Ovary (tissue), 7 donors: ENCODE measurements at regions not wholly inside any gene's neighbourhood (a gene's known extent, or its start where the extent isn't known, plus 50 kb on each side); places are given as distances from the start of the nearest gene placed in this dataset.

Experiments
- DNase-seq, 5 donors: peaks; one replicate each; pipeline ENCODE4 v3.0.0-alpha.2; 2019 to 2020
- H3K27ac ChIP-seq, 2 donors: fragments of 200-600 bp; one replicate each; pipeline versions ENCODE4 v1.5.1 to v1.8.0; 2019 to 2022
- H3K27me3 ChIP-seq: fragments of 200-600 bp; one replicate; pipeline ENCODE4 v1.8.0; 2022
- H3K36me3 ChIP-seq: fragments of 200-600 bp; sonication (generic); one replicate; pipeline ENCODE4 v1.5.1; 2019
- H3K4me1 ChIP-seq: one replicate; pipeline ENCODE4 v1.8.1; 2013; ENCODE audit warnings: mild to moderate bottlenecking, moderate library complexity; ENCODE audit not compliant: insufficient read depth
- H3K4me3 ChIP-seq: fragments of 200-600 bp; sonication (generic); one replicate; pipeline ENCODE4 v1.5.1; 2017
- H3K9me3 ChIP-seq, 2 donors: fragments of 200-600 bp in 1 of 2; sonication (generic) in 1 of 2; one replicate each; pipeline versions ENCODE4 v1.5.1 to v1.8.1; 2013 to 2019; ENCODE audit warnings: mild to moderate bottlenecking in 1 of 2, moderate library complexity in 1 of 2
- CTCF ChIP-seq, 3 donors: fragments of 450-650 bp in 2 of 3; fragments of 200-600 bp in 1 of 3; IDR thresholded peaks; one replicate each; pipeline versions ENCODE4 v1.5.1 to v1.8.0; 2016 to 2022; ENCODE audit warnings: antibody characterized with exemption in 3 of 3, mild to moderate bottlenecking in 1 of 3
- EP300 ChIP-seq: sonication (generic); formaldehyde crosslinking; IDR thresholded peaks from one replicate; pipeline ENCODE4 v1.6.1; 2017; ENCODE audit warnings: antibody characterized with exemption
- POLR2A ChIP-seq: fragments of 450-650 bp; IDR thresholded peaks from one replicate; pipeline ENCODE4 v1.6.1; 2017; ENCODE audit warnings: antibody characterized with exemption, mild to moderate bottlenecking, moderate library complexity
- WGBS, 3 donors: extraction: QIAGEN DNeasy Blood & Tissue Kit in 1 of 3; methylation state at CpG; one replicate each; pipeline versions ENCODE4 v1.1.5 to v1.1.7; 2013 to 2017; 5-methylcytosine and 5-hydroxymethylcytosine counted together
- intact Hi-C, 4 donors: fragments of 100-400 bp; cut with DNase I; formaldehyde crosslinking; loops; one replicate each; pipeline versions ENCODE4 v1.11.0 to v1.15.1; 2022 to 2023
- donor health status: DM: no; HTN: no; CAD: no; lungs with moderate emphysema.
- donor health status: DM: no; HTN: no; CAD: no.
- donor health status: Bipolar disorder and iron deficiency.
- donor health status: DM: no; HTN: no; CAD: no.
- donor health status: DM: yes; HTN: yes; CAD: no.

GRCh38 chr13:48181482-48182145 lies 51.4 kb upstream of the ITM2B start:
- H3K36me3 ChIP-seq, result no peaks in the 10 kb centered on the region
- WGBS, 3 donors, result 55 to 68% (median 59%) methylated on average over 5 of the region's 5 CpGs
- intact Hi-C loops, result no loop called here

GRCh38 chr13:48178126-48178525 lies 54.9 kb upstream of the ITM2B start:
- Histone ChIP-seq H3K36me3 (no peaks in the 10 kb centered on the region), H3K9me3 (no peaks in the 10 kb centered on the region), H3K4me3 (no peak overlapping the region), H3K4me1 (no peaks in the 10 kb centered on the region), H3K27ac (no peak overlapping the region), H3K27me3 (no peaks in the 10 kb centered on the region)
- WGBS, 3 donors, result 50 to 58% (median 58%) methylated on average over 2 of the region's 2 CpGs
- TF ChIP-seq CTCF (IDR thresholded peaks at IDR 0.05) (no peak), EP300 (no peak), POLR2A (no peak)
- DNase-seq, result no peak
- intact Hi-C loops, result no loop called here

More at GRCh38 chr13:48181482-48182145, 51.4 kb upstream of the ITM2B start:
- no peaks in the 10 kb centered on the region for H3K4me1 ChIP-seq
- TF ChIP-seq POLR2A (no peak), CTCF (IDR thresholded peaks at IDR 0.05) (no peak), EP300 (no peak)
- no peaks in the 10 kb centered on the region for H3K27me3 ChIP-seq
- no peak for DNase-seq
- no peak overlapping the region for H3K4me3 ChIP-seq
- H3K9me3 ChIP-seq, result no peaks in the 10 kb centered on the region
- no peak overlapping the region for H3K27ac ChIP-seq

- intact Hi-C loops, result no loop called here
- Histone ChIP-seq H3K36me3 (no peaks in the 10 kb centered on the region), H3K27me3 (no peaks in the 10 kb centered on the region), H3K4me3 (no peak overlapping the region), H3K27ac (no peak overlapping the region), H3K9me3 (no peaks in the 10 kb centered on the region), H3K4me1 (no peaks in the 10 kb centered on the region)
- WGBS, 3 donors, result 95 to 99% (median 96%) methylated on average over 6 of the region's 6 CpGs
- DNase-seq, result no peak
- no peak for TF ChIP-seq CTCF (IDR thresholded peaks at IDR 0.05)
- TF ChIP-seq EP300, result no peak
- no peak for TF ChIP-seq POLR2A
Measured at GRCh38 chr13:48176781-48177180, 56.2 kb upstream of the ITM2B start.

DNA sequence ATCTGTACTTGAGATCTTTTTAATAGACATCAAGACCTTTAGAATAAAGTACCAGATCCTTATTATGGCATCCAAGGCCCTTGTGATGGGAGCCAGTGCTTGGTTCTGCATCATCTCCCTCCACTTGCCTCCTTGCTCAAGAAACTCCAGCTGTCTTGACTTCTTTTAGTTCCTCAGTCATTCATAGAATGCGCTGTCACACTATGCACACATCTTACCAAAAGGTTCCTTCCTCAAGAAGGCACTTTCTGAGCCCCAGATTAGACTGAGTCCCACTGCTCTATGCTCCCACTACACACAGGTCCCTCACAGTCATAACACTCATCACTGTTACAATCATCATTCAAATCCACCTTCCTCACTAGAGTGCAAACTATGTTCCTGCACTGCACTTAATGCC lies 57.8 kb upstream of the ITM2B start:
- Histone ChIP-seq H3K27ac (no peak overlapping the region), H3K9me3 (no peaks in the 10 kb centered on the region), H3K4me3 (no peak overlapping the region), H3K4me1 (no peaks in the 10 kb centered on the region), H3K27me3 (no peaks in the 10 kb centered on the region), H3K36me3 (no peaks in the 10 kb centered on the region)
- intact Hi-C loops, result no loop called here
- 58 to 95% (median 92%) methylated on average over 1 of the region's 1 CpG for WGBS, 3 donors
- TF ChIP-seq EP300 (no peak), POLR2A (no peak), CTCF (IDR thresholded peaks at IDR 0.05) (no peak)
- no peak for DNase-seq
